MV-4-11 (cell line): ENCODE measurements at regions not wholly inside any gene's neighbourhood (a gene's known extent, or its start where the extent isn't known, plus 50 kb on each side); places are given as distances from the start of the nearest gene placed in this dataset.

Experiments
- DNase-seq: peaks from one replicate; lab custom pipeline; 2025; lab: John Stamatoyannopoulos, UW

GRCh38 chr5:77569409-77569808, 69.1 kb downstream of the OTP start:
- DNase-seq = peak; percentile 75

GRCh38 chr5:77568555-77568954, 70.0 kb downstream of the OTP start:
- no peak for DNase-seq

DNA sequence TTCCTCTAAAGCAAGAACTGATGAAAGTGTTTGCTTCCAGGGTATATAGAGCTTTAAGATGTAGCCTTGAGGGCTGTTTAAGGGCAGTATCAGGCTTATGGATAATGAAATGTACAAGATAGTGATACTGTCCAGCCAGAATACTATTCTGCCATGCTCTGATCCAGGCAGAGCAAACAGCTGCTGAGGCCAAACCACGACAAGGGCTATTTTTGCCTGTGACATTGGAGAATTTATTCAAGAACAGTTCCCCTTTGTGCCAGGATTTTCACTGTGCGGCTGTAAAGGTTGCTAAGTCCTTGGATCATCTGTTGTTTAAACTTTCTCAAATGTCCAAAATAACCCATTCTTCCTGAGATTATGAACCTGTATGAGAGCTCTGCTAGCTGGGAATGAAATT, 70.4 kb downstream of the OTP start:
- peak; percentile 77 for DNase-seq

DNA sequence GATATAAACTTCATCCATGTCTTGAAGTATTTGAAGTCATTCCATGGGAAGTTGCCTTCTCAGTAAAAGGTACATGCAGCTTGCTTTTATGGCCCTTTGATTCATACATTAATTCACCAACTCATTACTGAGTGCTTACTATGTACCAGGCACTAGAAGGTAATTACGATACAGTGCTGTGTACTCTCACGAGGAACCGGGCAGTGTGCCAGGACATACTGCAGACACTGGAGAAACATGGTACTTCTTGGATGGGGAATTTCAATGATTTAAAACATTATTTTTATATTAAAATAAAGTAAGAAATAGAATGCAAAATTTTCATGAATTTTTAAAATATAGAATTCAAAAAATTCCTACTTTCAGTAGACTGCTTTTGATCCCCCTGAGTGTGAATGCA, 71.4 kb upstream of the WDR41 start:
- DNase-seq = no peak

GRCh38 chr5:77561965-77562364, 69.8 kb upstream of the WDR41 start:
- no peak for DNase-seq

DNA sequence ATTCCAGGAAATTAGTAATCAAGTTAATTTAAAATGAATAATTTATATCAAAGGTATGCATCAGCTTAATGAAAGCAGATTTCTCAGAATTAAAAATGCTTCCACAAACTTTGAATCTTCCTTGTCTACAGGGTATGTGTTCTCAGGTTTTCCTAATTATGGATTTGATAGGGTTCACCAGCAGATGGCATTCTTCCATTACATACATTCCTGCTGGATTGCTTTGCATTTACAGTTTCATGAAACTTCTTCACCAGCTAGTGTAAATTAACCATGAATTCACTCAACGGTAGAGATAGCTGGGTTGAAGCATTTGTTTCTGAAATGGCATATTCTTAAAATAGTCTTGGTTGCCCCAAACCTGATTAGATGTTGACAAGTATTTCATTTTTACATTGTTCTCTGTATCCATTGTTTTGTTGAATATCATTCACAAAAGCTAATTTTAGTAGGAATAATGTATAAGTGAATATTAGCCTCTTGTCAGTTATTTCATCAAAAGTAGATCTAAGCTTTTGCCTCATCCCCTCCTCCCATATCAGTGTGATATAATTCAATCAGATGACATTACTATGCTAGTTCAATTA, 68.7 kb upstream of the WDR41 start:
- DNase-seq = peak; percentile 59

- no peak for DNase-seq
Observed at GRCh38 chr5:77558266-77558665, 66.2 kb upstream of the WDR41 start.

- DNase-seq = no peak
Observed at GRCh38 chr5:77550406-77550805, 58.3 kb upstream of the WDR41 start.

DNA sequence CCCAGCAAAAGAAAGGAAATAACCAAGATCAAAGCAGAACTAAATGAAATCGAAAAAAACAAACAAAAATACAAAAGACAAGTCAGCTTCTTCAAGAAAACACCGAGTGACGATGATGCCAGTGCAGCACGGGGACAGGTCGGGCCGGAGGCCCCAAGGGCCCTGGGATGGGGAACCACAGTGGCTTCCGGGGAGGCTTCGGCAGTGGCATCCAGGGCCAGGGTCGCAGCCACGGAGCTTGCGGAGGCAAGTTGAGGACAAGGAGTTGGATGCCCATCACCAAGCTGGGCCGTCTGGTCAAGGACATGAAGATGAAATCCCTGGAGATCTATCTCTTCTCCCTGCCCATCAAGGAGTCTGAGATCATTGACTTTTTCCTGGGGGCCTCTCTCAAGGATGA, 53.2 kb upstream of the WDR41 start:
- DNase-seq = no peak
